Osteocyte (in vitro differentiated cells): ENCODE measurements at regions not wholly inside any gene's neighbourhood (a gene's known extent, or its start where the extent isn't known, plus 50 kb on each side); places are given as distances from the start of the nearest gene placed in this dataset.

Experiments used
- DNase-seq: peaks from one replicate; pipeline ENCODE4 v3.0.0; 2021; ENCODE audit warnings: mixed read lengths; ENCODE audit not compliant: unreplicated experiment; ENCODE audit errors: extremely low spot score
- H3K27ac Mint-ChIP-seq: one replicate; pipeline ENCODE4 v1.8.0; 2021; ENCODE audit warnings: mild to moderate bottlenecking, mixed read lengths; ENCODE audit not compliant: unreplicated experiment
- H3K27me3 Mint-ChIP-seq: one replicate; pipeline ENCODE4 v1.8.0; 2021; ENCODE audit warnings: mixed read lengths; ENCODE audit not compliant: unreplicated experiment
- H3K36me3 Mint-ChIP-seq: one replicate; pipeline ENCODE4 v1.8.0; 2021; ENCODE audit warnings: mixed read lengths; ENCODE audit not compliant: unreplicated experiment
- H3K4me1 Mint-ChIP-seq: one replicate; pipeline ENCODE4 v1.8.0; 2021; ENCODE audit warnings: mixed read lengths; ENCODE audit not compliant: unreplicated experiment
- H3K4me3 Mint-ChIP-seq: one replicate; pipeline ENCODE4 v1.8.0; 2021; ENCODE audit warnings: mild to moderate bottlenecking, moderate library complexity, mixed read lengths; ENCODE audit not compliant: unreplicated experiment
- H3K9me3 Mint-ChIP-seq: one replicate; pipeline ENCODE4 v1.8.0; 2021; ENCODE audit warnings: mixed read lengths; ENCODE audit not compliant: unreplicated experiment
- TF ChIP-seq, protein P1 (sequence below): fragments of 200-600 bp; sonication (generic); IDR thresholded peaks from 2 replicates; pipeline ENCODE4 v1.5.0; 2021; ENCODE audit warnings: antibody characterized with exemption, mild to moderate bottlenecking, moderate library complexity

GRCh38 chr1:87918398-87918797 is 589.7 kb downstream of the LMO4 start:
- Mint-ChIP-seq H3K27me3 (no peaks in the 10 kb centered on the region), H3K4me3 (peak overlapping the region; percentile 58), H3K9me3 (peaks cover 7% of the 10 kb centered on the region), H3K27ac (peak overlapping the region; percentile 61), H3K4me1 (peaks cover 27% of the 10 kb centered on the region), H3K36me3 (no peaks in the 10 kb centered on the region)
- DNase-seq: no peak
- TF ChIP-seq, protein P1, sequence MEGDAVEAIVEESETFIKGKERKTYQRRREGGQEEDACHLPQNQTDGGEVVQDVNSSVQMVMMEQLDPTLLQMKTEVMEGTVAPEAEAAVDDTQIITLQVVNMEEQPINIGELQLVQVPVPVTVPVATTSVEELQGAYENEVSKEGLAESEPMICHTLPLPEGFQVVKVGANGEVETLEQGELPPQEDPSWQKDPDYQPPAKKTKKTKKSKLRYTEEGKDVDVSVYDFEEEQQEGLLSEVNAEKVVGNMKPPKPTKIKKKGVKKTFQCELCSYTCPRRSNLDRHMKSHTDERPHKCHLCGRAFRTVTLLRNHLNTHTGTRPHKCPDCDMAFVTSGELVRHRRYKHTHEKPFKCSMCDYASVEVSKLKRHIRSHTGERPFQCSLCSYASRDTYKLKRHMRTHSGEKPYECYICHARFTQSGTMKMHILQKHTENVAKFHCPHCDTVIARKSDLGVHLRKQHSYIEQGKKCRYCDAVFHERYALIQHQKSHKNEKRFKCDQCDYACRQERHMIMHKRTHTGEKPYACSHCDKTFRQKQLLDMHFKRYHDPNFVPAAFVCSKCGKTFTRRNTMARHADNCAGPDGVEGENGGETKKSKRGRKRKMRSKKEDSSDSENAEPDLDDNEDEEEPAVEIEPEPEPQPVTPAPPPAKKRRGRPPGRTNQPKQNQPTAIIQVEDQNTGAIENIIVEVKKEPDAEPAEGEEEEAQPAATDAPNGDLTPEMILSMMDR: no peak

DNA sequence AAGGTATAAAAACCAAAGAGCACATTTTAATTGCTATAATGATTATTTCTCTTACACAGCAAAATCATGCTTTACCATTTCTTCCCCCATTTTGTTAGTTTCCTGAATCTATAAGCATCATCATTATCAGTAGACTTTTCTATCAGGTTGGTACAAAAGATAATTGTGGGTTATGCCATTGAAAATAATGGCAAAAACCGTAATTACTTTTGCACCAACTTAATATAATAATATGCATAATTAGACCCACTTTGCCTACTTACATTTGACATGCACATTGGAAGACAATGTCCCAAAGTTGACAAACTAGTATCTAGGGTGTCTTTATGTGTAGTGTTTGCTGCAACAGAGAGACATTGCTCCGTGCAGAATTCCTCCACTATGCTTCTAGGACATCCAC is 594.2 kb downstream of the LMO4 start:
- no peaks in the 10 kb centered on the region for H3K9me3 Mint-ChIP-seq
- H3K4me1 Mint-ChIP-seq: peaks cover 12% of the 10 kb centered on the region
- no peaks in the 10 kb centered on the region for H3K36me3 Mint-ChIP-seq
- no peaks in the 10 kb centered on the region for H3K27me3 Mint-ChIP-seq
- no peak overlapping the region for H3K27ac Mint-ChIP-seq
- TF ChIP-seq, protein P1: no peak
- DNase-seq: no peak
- H3K4me3 Mint-ChIP-seq: no peak overlapping the region

DNA sequence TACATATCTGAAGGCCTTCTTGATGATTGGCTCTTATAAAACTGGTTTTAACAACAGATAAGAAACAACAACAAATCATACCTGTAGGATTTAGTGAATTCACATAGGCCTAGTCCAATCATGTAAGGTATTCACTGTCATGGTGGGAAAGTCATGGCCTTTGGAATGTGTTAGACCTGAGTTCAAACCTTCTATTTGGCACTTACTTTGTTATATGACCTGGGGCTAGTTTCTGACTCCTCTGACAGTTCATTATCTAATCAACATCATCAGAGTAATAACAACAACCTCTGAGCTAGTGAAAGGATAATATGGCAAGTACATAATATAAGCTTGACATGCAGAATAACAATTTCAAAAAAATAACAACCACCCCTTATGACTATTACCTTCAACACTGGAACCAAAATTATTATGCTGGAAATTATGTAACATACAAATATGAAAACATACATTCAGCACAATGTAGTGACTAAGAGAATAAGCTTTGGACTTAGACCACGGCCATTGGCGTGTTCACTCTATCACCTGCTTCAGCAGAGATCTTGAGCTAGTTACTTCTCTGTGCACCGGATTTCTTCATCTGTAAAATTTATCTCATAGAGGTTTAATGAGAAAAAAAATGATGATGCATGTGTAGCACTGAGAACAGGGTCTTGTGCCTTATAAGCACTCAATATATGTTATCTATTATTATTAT is 597.6 kb downstream of the LMO4 start:
- Mint-ChIP-seq H3K36me3 (peaks cover 3% of the 10 kb centered on the region), H3K9me3 (peaks cover 10% of the 10 kb centered on the region), H3K4me1 (peaks cover 2% of the 10 kb centered on the region), H3K27ac (no peak overlapping the region), H3K4me3 (no peak overlapping the region), H3K27me3 (no peaks in the 10 kb centered on the region)
- TF ChIP-seq, protein P1: no peak
- DNase-seq: no peak

DNA sequence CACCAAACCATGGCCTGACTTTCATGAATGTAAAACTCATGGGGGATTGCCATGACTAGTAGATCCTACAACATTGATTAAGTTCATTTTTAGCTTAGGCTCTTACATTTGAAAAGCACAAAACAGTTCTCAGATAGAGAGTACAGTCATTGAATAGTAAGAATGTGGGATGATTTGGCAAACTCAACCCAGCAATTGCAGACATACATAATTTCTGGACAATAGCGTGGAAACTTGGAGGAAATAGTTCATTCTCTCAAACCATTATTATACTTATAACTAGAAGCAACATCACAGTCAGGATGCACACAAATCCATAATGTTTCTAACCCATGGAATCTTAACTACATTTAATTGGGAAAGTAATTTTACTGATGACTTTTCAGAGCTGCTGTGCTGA is 598.2 kb downstream of the LMO4 start:
- Mint-ChIP-seq H3K4me3 (no peak overlapping the region), H3K36me3 (peaks cover 3% of the 10 kb centered on the region), H3K27ac (no peak overlapping the region), H3K9me3 (peaks cover 10% of the 10 kb centered on the region), H3K4me1 (peaks cover 2% of the 10 kb centered on the region), H3K27me3 (no peaks in the 10 kb centered on the region)
- DNase-seq: no peak
- TF ChIP-seq, protein P1: no peak

GRCh38 chr1:87927391-87928280 is 599.0 kb downstream of the LMO4 start:
- peaks cover 3% of the 10 kb centered on the region for H3K36me3 Mint-ChIP-seq
- no peaks in the 10 kb centered on the region for H3K27me3 Mint-ChIP-seq
- peaks cover 2% of the 10 kb centered on the region for H3K4me1 Mint-ChIP-seq
- H3K9me3 Mint-ChIP-seq: peaks cover 10% of the 10 kb centered on the region
- H3K27ac Mint-ChIP-seq: no peak overlapping the region
- H3K4me3 Mint-ChIP-seq: no peak overlapping the region
- DNase-seq: no peak
- TF ChIP-seq, protein P1: no peak
